K562 (cell line): ENCODE measurements at regions not wholly inside any gene's neighbourhood (a gene's known extent, or its start where the extent isn't known, plus 50 kb on each side); places are given as distances from the start of the nearest gene placed in this dataset.

ENCODE experiments used
- HDAC2 ChIP-seq: fragments of 450-650 bp; IDR thresholded peaks from 2 replicates; pipeline ENCODE4 v1.6.1; 2016; ENCODE audit warnings: mild to moderate bottlenecking
- MED1 ChIP-seq: sonication (generic); formaldehyde crosslinking; IDR thresholded peaks from 2 replicates; pipeline ENCODE4 v1.8.1; 2023; ENCODE audit warnings: missing genetic modification reagents, borderline replicate concordance
- NR3C1 ChIP-seq: sonication (generic); formaldehyde crosslinking; IDR thresholded peaks from 2 replicates; pipeline ENCODE4 v1.8.1; 2022; ENCODE audit warnings: missing genetic modification reagents
- ZNF444 ChIP-seq: fragments of 250-450 bp; sonication (Bioruptor Pico); IDR thresholded peaks from 2 replicates; pipeline ENCODE4 v1.4.0; 2020; ENCODE audit warnings: mild to moderate bottlenecking, moderate library complexity

GRCh38 chr6:50541941-50542340, 171.4 kb upstream of the TFAP2D start:
- TF ChIP-seq HDAC2 (no peak), MED1 (CRISPR knock-in tag) (no peak), NR3C1 (CRISPR knock-in tag) (no peak), ZNF444 (CRISPR knock-in tag) (no peak)
